HG03039 (cell line): ENCODE measurements at regions not wholly inside any gene's neighbourhood (a gene's known extent, or its start where the extent isn't known, plus 50 kb on each side); places are given as distances from the start of the nearest gene placed in this dataset.

Experiments
- ATAC-seq: cut with Tn5 transposase; IDR thresholded peaks from one replicate; pipeline ENCODE4 v1.9.1; 2021; ENCODE audit warnings: mild to moderate bottlenecking, moderate library complexity; ENCODE audit not compliant: unreplicated experiment

DNA sequence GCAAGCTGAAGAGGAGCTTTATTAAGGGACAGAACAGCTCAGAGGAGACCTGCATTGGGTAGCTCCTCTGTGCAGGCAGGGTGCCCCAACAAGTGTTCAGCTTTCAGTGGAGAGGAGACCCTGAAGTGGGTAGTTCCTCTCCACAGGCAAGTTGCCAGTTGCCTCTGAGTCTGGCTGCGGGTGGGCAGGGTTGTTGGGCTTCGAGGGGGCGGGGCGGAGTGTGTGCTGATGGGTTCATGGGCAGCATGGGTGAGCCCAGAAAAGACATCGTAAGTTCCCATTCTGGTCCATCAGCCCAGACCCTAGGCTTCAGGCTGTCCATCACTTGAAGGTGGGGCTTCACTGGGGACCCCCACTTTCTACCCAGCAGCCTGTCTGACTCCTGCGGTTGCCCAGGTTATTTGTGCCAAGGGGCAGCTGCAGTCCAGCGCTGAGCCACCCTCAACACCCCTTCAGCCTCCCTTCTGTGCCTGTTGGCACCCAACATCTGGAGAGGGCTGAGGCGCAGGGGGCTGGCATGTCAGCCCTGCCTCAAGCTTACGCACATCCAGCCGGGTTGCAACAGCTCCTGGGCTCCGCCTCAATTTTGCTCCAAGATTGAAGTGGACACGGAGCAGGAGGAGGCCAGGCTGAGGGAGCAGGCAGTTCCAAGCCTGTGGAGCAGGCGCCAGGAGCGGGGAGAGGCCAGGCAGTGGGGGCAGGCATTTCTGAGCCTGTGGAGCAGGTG, 350.5 kb upstream of the PCDH20 start:
- no peak for ATAC-seq

- no peak for ATAC-seq
Measured at GRCh38 chr13:61765181-61765742, 349.6 kb upstream of the PCDH20 start.

DNA sequence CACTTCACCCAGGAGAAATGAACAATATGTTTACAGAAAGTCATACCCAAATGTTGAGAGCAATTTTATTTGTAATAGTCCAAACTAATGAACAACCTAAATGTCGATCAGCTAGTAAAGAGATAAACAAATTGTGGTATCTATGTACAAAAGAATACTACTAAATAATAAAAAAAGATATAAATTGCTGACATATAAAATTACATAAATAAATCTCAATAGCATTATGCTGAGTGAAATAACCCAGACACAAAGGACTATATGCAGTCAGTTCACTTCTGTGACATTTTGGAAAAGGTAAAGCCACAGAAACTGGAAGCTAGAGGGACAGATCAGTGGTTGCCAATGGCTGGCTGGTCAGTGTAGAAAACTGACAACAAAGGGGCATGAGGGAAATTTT, 346.0 kb upstream of the PCDH20 start:
- ATAC-seq = no peak

GRCh38 chr13:61760102-61760501, 344.5 kb upstream of the PCDH20 start:
- ATAC-seq = no peak

DNA sequence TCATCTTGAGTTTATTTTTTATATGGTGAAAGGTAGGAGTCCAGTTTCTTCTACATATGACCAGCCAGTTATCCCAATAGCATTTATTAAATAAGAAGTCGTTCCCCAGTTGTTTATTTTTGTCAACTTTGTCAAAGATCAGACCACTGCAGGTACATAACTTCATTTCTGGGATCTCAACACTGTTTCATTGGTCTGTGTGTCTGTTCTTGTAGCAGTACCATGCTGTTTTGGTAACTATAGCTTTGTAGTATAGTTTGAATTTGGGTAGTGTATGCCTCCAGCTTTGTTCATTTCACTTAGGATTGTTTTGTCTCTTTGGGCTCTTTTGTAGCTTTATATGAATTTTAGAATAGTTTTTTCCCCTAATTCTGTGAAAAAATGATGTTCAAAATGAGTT, 340.4 kb upstream of the PCDH20 start:
- ATAC-seq = no peak

DNA sequence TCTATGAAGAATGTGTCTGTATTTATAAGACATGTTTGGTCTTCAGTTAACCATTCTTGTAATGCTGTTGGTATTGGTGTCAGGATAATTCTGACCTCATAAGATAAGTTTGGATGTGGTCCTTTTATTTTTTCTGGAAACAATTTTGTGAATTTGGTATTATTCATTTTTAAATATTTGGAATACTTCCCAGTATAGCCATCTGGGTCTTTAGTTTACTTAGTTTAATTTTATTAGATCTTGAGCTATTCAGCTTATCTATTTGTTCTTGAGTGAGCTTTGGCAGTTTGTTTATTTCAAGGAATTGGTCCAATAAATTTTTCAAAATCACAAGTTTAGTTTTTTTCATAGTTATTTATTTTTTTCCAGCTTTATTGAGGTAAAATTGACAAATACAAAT, 335.4 kb upstream of the PCDH20 start:
- ATAC-seq = no peak

- ATAC-seq = no peak
Measured at GRCh38 chr13:61738236-61738750, 322.6 kb upstream of the PCDH20 start.

DNA sequence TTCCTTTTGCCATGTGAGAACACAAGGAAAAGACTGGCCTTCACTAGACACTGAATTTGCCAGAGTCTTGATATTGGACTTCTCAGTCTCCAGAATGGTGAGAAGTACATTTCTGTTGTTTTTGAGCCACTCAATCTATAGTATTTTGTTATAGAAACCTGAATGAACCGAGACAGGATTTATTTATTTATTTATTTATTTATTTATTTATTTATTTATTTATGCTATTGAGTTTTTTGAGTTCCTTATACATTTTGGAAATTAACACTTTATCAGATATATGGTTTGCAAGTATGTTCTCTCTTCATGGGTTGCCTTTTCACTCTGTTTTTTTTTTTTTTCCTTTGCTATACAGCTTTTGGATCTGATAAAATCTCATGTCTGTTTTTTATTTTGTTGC, 319.0 kb upstream of the PCDH20 start:
- no peak for ATAC-seq

DNA sequence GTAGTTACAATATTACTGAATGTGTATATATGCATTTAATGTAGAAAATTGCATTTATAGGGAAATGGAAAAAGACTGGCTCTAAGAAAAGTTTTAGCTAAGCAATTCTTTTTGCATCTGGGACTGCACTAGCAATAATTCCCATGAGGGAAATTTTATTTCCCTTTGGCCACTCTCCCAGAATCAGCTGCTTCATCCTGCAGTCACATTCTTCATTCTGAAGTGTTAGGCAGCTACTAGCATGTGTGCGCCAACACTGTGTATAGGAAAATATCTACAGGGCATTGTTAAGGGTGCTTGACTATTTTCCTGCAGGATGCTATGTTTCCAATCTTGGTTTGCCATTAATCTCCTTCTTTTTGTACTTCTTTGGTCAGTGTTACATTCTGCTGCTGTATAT, 312.8 kb upstream of the PCDH20 start:
- ATAC-seq = no peak

GRCh38 chr13:61727767-61728166, 312.1 kb upstream of the PCDH20 start:
- ATAC-seq = no peak

DNA sequence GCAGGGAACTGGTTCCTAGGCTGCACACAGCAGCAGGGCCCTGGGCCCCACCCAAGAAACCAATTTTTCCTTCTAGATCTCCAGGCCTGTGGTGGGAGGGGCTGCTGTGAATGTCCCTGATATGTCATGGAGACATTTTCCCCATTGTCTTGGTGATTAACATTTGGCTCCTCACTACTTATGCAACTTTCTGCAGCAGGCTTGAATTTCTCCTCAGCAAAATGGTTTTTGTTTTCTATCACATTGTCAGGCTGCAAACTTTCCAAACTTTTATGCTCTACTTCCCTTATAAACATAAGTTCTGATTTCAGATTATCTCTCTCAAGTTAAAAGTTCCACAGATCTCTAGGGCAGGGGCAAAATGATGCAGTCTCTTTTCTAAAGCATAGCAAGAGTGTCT, 310.2 kb upstream of the PCDH20 start:
- no peak for ATAC-seq

- no peak for ATAC-seq
Measured at GRCh38 chr13:61722119-61722518, 306.5 kb upstream of the PCDH20 start.

DNA sequence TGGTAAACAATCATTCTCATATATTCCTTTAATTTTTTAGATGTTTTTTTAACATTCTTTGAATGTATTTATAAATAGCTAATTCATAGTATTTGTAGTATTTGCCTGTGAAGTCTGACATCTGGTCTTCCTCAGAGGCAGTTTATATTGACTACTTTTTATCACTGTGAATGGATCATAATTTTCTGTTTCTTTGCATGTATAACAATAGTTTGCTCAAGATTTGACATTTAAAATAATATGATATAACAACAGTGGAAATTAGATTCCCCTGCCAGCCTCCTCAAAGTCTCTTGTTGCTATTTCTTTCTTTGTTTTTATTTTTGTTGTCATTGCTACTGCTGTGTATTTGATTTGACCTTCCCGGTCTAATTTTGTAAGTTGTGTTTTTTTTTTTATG, 297.0 kb upstream of the PCDH20 start:
- ATAC-seq = no peak

DNA sequence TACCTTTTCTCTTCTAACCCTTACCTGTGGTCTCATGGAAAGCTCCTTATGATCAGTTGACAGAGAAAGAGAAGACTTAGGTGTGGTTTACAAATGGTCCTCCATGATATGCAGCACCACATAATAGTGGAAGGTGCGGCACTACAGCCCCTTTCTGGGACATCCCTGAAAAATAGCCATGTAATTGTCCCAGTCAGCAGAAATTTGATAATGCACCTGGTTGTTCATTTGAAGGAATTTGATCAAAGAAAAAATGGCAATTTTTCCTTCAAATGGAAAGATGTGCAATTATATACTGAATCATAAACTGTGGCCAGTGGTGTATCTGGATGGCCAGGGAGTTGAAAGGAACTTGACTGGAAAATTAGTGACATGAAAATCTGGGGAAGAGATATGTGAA, 293.6 kb upstream of the PCDH20 start:
- ATAC-seq = no peak

- no peak for ATAC-seq
Measured at GRCh38 chr13:61706899-61707298, 291.2 kb upstream of the PCDH20 start.

- no peak for ATAC-seq
Measured at GRCh38 chr13:61700620-61701019, 285.0 kb upstream of the PCDH20 start.

GRCh38 chr13:61700181-61700580, 284.5 kb upstream of the PCDH20 start:
- ATAC-seq = no peak

DNA sequence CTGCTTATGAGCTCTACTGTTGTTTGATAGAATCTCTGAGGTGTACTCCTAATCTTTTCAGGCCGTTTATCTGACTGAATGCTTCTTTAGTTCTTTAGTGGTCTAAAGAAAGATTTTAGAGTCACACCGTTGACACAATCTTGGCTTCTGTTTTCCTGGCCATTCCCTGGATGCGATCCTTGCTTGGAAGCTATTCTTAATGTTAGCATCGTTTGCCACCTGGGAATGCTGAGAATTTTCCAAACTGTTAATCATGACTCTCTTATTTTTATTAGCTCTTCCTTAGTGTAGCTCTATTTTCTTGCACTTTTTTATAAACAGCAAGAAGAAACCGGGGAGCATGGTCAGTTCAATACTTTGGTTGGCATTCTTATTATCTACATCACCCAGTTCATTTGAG, 281.0 kb upstream of the PCDH20 start:
- no peak for ATAC-seq

- no peak for ATAC-seq
Measured at GRCh38 chr13:61695147-61695546, 279.5 kb upstream of the PCDH20 start.

DNA sequence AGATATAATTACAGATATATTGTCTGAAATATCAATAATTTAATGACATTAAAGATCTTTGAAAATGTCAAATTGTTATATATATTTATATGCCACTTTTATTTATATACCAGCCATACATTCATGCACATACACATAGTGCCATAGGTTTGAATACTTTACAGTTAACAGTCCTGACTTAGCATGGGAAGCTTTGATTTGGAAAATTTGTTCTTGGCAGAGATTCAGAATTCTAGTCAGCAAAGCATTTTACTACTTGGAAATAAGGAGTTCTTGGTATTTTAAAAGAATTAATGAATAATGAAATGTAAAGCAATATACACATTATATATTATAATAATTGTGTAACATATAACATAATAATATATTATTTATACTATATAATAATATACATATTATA, 277.0 kb upstream of the PCDH20 start:
- no peak for ATAC-seq

GRCh38 chr13:61685682-61686012, 270.0 kb upstream of the PCDH20 start:
- no peak for ATAC-seq

- ATAC-seq = no peak
Measured at GRCh38 chr13:61684976-61685681, 269.5 kb upstream of the PCDH20 start.
